GM08714 (cell line): ENCODE measurements at regions not wholly inside any gene's neighbourhood (a gene's known extent, or its start where the extent isn't known, plus 50 kb on each side); places are given as distances from the start of the nearest gene placed in this dataset.

Experiments
- H3K4me3 ChIP-seq: fragments of 200-500 bp; sonication (Bioruptor generic); 2 replicates; pipeline ENCODE4 v1.5.1; 2014; ENCODE audit warnings: mild to moderate bottlenecking, low read length, inconsistent platforms
- ZNF274 ChIP-seq: IDR thresholded peaks from 2 replicates; pipeline ENCODE4 v1.6.1; 2012; ENCODE audit warnings: mild to moderate bottlenecking, low read depth, low read length

DNA sequence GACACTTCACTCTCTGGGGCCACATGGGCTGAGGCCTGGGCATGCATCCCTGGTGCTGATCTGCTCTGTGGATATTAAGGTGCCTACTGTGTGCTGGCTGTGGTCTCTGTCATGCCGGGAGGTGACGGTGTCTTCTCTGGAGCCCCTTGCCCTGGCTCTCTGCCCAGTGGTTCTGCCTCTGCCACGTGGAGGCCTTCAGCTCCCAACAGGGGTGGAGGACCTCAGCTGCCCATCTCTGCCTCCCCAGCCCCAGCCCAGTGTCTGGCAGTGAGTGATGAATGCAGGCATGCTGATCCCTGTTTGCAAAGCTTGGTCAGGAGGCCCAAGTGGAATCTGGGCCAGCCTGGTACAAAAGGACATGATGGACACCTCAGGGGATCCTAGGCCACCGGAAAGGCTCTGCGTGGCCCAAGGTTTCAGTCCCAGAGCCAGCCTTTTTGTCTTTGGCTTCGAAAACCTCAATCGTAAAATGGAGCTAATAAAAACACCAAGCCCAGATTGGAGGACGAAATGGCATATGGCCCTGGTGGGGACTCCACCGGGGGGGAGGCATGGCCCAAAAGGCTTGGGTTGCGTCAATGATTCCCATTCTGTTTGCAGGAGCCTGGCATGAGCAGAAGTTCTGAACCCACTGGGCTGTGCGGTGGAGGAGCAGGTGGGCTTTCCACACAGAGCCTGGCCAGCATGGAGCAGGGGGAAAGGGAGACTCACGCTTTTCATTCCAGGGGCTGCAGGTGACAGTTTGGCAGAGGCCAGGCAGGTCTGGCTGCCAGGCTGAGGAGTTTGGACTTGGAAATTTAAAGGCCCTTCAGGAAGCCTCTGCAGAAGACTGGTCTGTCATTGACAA is 54.7 kb upstream of the KLF13 start:
- H3K4me3 ChIP-seq = no peak overlapping the region
- TF ChIP-seq ZNF274 = no peak

DNA sequence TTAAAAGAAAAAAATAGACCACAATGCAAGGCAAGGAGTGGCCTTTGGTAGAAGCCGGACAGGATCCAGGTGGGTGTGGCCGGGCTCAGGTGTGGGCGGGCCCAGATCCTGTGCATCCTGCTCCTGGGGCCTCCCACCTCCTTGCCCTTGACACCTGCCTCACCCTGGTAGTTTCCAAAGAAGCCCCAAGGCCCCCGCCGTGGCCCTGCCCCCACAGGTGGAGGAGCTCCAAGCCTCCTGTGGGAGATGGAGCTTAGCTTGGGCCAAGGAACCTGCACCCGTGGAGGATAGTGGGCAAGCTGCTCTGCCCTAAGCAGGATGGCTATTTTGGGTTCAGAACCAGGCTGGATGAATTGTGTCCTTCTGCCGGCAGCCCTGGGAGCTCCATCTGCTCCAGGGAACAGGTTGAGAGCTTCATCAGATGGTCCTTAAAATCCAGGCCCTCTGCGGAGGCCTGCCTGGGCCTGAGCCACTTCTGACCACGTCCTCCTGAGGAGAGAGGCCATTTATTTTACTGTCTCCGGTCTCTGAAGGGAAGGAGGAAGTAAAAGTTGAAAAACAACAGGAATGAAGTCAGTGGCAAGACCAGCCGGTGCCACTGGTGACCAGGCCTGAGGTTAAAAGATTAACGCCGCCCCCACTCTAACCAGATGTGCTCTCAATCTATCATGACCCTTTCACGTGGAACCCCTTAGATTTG is 53.9 kb upstream of the KLF13 start:
- TF ChIP-seq ZNF274 = no peak
- no peak overlapping the region for H3K4me3 ChIP-seq

DNA sequence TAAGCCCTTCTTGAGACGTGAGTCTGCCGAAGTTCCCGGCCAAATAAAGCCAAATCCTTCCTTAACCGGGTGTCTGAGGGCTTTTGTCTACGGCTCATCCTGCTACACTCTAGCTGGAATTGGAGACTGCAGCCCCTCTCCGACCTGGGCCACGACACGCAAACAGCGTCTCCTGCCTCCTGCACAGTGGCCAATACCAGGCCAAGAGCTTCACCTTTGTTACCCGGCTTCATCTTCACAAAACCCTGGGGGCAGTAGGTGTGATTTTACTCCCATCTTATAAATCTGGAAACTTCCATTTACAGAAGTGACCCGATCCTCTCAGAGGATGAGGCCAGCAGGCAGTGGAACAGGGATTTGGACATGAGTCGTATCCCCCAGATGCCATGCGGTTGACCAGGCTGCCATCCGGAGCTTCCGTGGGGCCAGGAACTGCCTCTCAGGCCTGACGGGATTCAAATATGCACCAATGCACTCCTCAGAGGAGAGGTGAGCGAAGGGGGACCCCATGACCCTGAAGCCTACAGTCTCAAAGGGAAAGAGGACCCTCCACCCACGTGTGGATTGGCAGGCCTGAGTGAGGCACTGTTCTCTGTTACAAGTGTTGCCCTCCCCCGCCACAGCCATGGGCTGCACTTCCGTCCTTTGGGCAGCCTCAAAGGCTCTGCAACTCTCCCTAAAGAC is 53.2 kb upstream of the KLF13 start:
- no peak for TF ChIP-seq ZNF274
- H3K4me3 ChIP-seq = no peak overlapping the region

- H3K4me3 ChIP-seq = no peak overlapping the region
- TF ChIP-seq ZNF274 = no peak
Observed at GRCh38 chr15:31274496-31275330, 51.9 kb upstream of the KLF13 start.

GRCh38 chr15:31275331-31276262 is 51.0 kb upstream of the KLF13 start:
- TF ChIP-seq ZNF274 = no peak
- no peak overlapping the region for H3K4me3 ChIP-seq

- TF ChIP-seq ZNF274 = no peak
- H3K4me3 ChIP-seq = no peak overlapping the region
Observed at GRCh38 chr15:31276596-31277298, 49.9 kb upstream of the KLF13 start.
